ENCODE measurements at regions not wholly inside any gene's neighbourhood (a gene's known extent, or its start where the extent isn't known, plus 50 kb on each side); places are given as distances from the start of the nearest gene placed in this dataset.

- Histone ChIP-seq H3K27ac (ENCODE audit: low read depth, low read length) (no peak overlapping the region), H3K9me3 (ENCODE audit: control insufficient read depth, insufficient read depth, low read length) (no peaks in the 10 kb centered on the region), H3K27me3 (ENCODE audit: control insufficient read depth, insufficient read depth, low read length) (peaks cover 5% of the 10 kb centered on the region), H3K4me3 (ENCODE audit: low read depth, low read length) (no peak overlapping the region)
- ChIA-PET POLR2A (no interaction called here), CTCF (no interaction called here)
- DNase-seq (ENCODE audit: low read depth, low spot score) = no peak
- TF ChIP-seq CTCF (IDR thresholded peaks at IDR 0.05; ENCODE audit: low read depth, low read length) = no peak
Measured at GRCh38 chr9:99579964-99580363, 241.7 kb upstream of the NR4A3 start.

GRCh38 chr9:99582814-99583213 lies 238.9 kb upstream of the NR4A3 start:
- Histone ChIP-seq H3K9me3 (ENCODE audit: control insufficient read depth, insufficient read depth, low read length) (no peaks in the 10 kb centered on the region), H3K27me3 (ENCODE audit: control insufficient read depth, insufficient read depth, low read length) (peaks cover 5% of the 10 kb centered on the region), H3K27ac (ENCODE audit: low read depth, low read length) (no peak overlapping the region), H3K4me3 (ENCODE audit: low read depth, low read length) (no peak overlapping the region)
- TF ChIP-seq CTCF (IDR thresholded peaks at IDR 0.05; ENCODE audit: low read depth, low read length) = no peak
- no peak for DNase-seq (ENCODE audit: low read depth, low spot score)
- ChIA-PET CTCF (no interaction called here), POLR2A (no interaction called here)

DNA sequence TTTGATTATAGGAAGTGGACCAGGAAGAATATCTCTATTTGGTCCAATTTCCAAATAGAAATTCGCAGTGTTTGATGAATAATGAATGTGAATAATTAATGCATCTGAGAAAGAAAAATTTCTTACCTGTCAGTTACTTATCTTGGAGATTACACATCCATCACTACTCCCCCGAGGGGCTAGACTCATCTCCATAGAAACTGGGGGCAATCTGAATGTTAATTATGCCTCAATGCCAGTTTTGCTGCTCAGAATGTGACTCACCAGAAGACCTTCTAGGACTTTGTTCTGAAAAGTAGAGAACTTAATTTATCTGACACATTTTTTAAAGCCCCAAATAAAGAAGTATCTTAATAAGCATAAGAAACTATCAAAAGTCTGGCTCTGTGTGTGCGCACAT lies 233.4 kb upstream of the NR4A3 start:
- Histone ChIP-seq H3K9me3 (ENCODE audit: control insufficient read depth, insufficient read depth, low read length) (no peaks in the 10 kb centered on the region), H3K27me3 (ENCODE audit: control insufficient read depth, insufficient read depth, low read length) (peaks cover 2% of the 10 kb centered on the region), H3K27ac (ENCODE audit: low read depth, low read length) (no peak overlapping the region), H3K4me3 (ENCODE audit: low read depth, low read length) (no peak overlapping the region)
- DNase-seq (ENCODE audit: low read depth, low spot score) = no peak
- no peak for TF ChIP-seq CTCF (IDR thresholded peaks at IDR 0.05; ENCODE audit: low read depth, low read length)
- CTCF ChIA-PET = no interaction called here
- POLR2A ChIA-PET = no interaction called here

GRCh38 chr9:99588747-99589146 lies 232.9 kb upstream of the NR4A3 start:
- H3K27ac ChIP-seq (ENCODE audit: low read depth, low read length) = no peak overlapping the region
- DNase-seq (ENCODE audit: low read depth, low spot score) = no peak
- H3K4me3 ChIP-seq (ENCODE audit: low read depth, low read length) = no peak overlapping the region
- peaks cover 2% of the 10 kb centered on the region for H3K27me3 ChIP-seq (ENCODE audit: control insufficient read depth, insufficient read depth, low read length)
- no peak for TF ChIP-seq CTCF (IDR thresholded peaks at IDR 0.05; ENCODE audit: low read depth, low read length)
- ChIA-PET CTCF (no interaction called here), POLR2A (no interaction called here)
- H3K9me3 ChIP-seq (ENCODE audit: control insufficient read depth, insufficient read depth, low read length) = no peaks in the 10 kb centered on the region

- ChIA-PET POLR2A (no interaction called here), CTCF (no interaction called here)
- TF ChIP-seq CTCF (IDR thresholded peaks at IDR 0.05; ENCODE audit: low read depth, low read length) = no peak
Measured at GRCh38 chr9:99590410-99590809, 231.3 kb upstream of the NR4A3 start.

More at GRCh38 chr9:99590410-99590809, 231.3 kb upstream of the NR4A3 start:
- DNase-seq (ENCODE audit: low read depth, low spot score) = no peak
- Histone ChIP-seq H3K9me3 (ENCODE audit: control insufficient read depth, insufficient read depth, low read length) (no peaks in the 10 kb centered on the region), H3K4me3 (ENCODE audit: low read depth, low read length) (no peak overlapping the region), H3K27me3 (ENCODE audit: control insufficient read depth, insufficient read depth, low read length) (peaks cover 2% of the 10 kb centered on the region), H3K27ac (ENCODE audit: low read depth, low read length) (no peak overlapping the region)

All from AG04450 (cell line).